Stimulated activated CD4-positive, alpha-beta T cell treated with anti-CD3 and anti-CD28 coated beads, Interleukin-15, amount 100 ng/mL, for 48 hours (primary cell): ENCODE measurements at regions not wholly inside any gene's neighbourhood (a gene's known extent, or its start where the extent isn't known, plus 50 kb on each side); places are given as distances from the start of the nearest gene placed in this dataset.

Source experiments
- DNase-seq, 2 donors: peaks; one replicate each; pipeline ENCODE4 v3.0.0-alpha.2; 2020; ENCODE audit warnings: low read depth in 2 of 2

DNA sequence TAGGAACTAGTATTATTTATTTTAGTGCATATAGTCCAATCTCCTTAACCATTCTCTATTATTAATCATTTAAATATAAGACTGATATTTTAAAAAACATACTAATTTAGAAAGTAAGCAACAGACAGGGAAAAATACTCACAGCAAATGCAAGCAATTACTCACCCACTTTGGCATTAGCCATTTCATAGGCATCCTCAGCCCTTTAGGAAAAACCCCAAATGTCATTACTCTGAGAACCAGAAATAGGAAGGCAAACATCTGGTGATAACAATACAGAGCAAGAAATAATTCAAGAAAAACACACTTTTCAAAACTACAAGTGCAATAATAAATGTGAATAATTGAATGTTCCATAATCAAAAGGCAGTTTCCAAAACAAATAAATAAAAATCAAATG, 545.1 kb downstream of the PLPP3 start:
- DNase-seq = no peak

GRCh38 chr1:56033321-56034037, 545.9 kb downstream of the PLPP3 start:
- DNase-seq = no peak

- no peak for DNase-seq
Measured at GRCh38 chr1:56032096-56032676, 547.2 kb downstream of the PLPP3 start.

- DNase-seq = no peak
Measured at GRCh38 chr1:56031001-56031400, 548.4 kb downstream of the PLPP3 start.

DNA sequence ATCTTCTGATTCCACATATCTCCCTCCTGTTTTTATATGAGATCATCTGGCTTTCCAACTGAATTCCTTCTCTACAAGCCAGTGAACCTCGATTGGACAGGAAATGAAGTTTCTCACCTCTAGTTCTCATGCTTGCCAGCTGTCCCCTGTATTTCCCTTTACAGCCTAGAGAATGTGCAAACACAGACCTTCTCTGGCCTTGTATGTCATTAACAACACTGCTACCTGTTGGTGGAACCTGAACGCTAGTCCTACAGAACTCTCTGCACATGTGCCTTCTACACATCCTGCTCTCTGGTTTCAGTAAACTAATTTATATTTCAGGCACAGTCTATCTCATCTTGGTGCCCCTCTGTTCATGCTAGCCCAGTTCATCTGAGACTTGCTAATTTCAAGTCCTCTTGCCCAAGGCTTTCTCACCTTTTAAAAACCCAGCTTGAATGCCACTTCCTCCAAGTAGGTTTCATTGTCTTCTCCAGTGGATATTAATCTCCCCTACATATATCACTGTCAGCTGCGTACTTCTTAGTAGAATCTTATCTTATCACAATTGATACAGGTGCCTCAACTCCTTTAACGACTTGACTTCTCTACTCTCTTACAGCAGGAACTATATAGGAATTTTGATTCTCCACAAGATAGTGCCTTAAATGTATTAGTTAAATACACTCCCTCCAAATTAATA, 549.9 kb downstream of the PLPP3 start:
- no peak for DNase-seq

- DNase-seq = no peak
Measured at GRCh38 chr1:56028911-56029310, 550.5 kb downstream of the PLPP3 start.

GRCh38 chr1:56028244-56028643, 551.1 kb downstream of the PLPP3 start:
- DNase-seq = no peak

- no peak for DNase-seq
Measured at GRCh38 chr1:56025942-56026341, 553.4 kb downstream of the PLPP3 start.

GRCh38 chr1:56024155-56024554, 555.2 kb downstream of the PLPP3 start:
- no peak for DNase-seq

- no peak for DNase-seq
Measured at GRCh38 chr1:56019922-56020321, 559.4 kb downstream of the PLPP3 start.

GRCh38 chr1:56019472-56019871, 559.9 kb downstream of the PLPP3 start:
- no peak for DNase-seq

DNA sequence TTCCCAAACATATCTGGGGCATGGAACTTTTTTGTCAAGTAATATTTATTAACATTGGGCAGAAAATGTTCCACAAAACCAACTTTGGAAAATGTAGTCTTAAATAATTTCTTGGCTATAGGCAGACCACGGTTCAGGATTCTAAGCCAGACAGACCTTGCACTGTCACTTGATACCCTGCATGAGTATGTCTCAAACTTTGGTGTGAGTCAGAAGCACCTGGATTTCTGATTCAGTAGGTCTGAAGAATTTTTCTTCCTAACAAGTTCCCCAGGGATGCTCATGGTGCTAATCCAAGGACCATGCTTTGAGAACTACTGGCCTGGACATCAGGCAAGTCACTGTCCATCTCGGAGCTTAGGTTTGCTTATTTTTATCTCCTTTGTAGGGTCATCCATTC, 562.0 kb downstream of the PLPP3 start:
- DNase-seq = no peak

DNA sequence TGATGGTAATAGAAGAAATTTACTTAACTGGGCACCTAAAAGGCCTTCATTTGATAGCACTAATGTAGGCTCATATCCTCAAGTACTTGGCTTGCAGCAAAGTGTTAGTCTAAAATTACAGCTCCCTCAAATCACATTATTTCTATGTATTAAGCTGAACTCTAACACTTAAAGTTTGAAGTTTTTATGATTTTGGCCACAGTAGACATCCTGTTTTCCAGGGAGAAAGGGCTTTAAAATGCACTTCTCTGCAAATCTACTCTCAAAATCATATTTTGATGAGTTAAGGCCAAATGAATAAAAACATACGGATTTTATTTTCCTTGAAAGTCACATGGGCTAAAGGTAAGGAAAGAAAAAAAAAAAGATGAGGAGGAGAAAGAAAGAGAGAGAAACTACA, 575.5 kb downstream of the PLPP3 start:
- no peak for DNase-seq

- DNase-seq = no peak
Measured at GRCh38 chr1:56002231-56002630, 577.1 kb downstream of the PLPP3 start.

DNA sequence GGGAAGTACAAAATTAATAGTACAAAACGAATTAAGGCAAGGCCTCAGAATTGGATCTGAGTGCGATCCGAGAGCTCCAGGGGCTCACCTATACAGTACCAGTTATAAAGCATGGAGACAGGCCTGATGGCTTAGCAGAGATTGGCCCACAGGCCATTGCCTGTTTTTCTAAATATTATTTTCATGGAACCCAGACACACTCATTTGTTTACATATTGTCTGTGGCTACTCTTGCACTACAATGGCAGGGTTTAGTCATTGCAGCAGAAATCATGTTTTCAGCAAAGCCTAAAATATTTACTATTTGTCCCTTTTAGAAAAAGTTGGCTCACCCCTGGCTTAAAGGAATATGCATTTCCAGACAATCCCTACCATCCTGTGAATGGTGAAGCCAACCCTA, 578.9 kb downstream of the PLPP3 start:
- no peak for DNase-seq

DNA sequence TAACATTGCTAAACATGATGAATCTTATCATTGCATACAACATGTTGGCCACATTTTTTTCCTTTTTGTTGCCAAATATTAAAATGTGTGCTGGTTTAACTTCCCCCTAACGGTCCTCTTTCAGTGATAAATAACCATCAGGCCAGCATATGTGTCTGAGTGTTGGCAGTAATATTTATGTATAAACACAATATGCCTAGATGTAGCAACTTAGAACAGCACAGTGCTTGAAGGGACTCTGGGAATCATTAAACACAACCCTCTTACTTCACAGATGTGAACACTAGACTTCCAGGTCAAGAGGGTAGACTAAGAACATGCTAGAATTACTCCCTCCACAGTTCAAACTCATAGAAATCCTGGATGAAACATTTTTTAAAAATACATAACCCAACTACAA, 581.8 kb downstream of the PLPP3 start:
- DNase-seq = no peak

- DNase-seq = no peak
Measured at GRCh38 chr1:55993646-55994318, 585.6 kb downstream of the PLPP3 start.

GRCh38 chr1:55990007-55990406, 589.4 kb downstream of the PLPP3 start:
- no peak for DNase-seq

DNA sequence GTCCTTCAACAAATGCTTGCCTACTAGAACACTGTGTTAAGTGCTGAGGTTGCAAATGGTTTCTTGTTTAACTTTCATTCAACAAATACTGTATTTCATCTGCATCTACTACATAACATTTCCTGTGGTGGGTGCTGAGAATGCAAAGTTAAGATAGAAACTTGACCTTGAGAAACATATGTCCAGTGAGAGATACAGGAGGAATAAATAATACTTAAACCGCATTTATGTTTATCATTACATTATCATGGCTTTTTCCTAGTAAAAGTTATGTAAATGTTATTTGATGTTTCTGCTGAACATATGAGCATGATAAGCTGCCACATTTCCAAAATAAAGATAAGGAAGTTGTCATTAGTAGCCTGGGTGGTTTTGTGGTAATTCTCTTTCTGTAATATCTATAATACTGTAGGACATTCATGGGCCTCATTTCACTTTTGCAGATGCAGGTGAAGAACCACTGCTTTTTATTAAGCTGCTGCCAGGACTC, 590.4 kb downstream of the PLPP3 start:
- no peak for DNase-seq

DNA sequence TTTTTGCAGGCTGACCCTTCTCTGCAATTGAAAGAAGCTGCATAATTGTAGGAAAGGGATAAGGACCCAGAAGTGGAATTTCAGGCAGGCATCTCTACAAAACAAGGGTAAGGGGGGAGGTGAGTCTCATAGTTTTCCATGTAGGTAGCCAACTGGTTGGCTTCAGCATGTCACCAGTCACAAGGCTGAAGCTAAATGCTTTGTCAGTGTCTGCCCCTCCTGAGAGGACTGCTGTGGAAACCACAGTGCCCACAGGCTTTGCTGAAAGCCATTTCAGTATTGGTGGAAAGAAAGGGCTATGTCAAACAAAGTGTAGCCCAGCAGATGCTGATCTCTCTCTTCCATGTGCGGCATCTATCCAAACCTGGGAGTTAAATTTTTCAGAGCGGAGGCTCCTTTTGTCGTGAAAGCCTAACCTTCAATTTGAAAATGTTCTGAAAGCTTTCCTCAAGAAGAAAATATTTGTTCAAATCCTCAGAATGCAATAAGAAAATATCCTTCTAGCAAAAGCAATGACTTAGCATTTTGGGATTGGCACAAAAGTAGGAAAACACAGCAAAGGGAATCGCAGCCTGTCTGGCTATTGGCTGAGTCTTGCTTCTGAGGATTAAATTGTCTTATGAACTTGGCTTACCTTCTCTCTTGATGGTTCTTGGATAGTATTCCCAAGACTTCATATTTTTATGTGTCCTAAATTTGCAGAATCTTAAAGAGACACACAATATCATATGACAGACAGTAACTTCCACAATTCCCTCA, 591.7 kb downstream of the PLPP3 start:
- DNase-seq = no peak

DNA sequence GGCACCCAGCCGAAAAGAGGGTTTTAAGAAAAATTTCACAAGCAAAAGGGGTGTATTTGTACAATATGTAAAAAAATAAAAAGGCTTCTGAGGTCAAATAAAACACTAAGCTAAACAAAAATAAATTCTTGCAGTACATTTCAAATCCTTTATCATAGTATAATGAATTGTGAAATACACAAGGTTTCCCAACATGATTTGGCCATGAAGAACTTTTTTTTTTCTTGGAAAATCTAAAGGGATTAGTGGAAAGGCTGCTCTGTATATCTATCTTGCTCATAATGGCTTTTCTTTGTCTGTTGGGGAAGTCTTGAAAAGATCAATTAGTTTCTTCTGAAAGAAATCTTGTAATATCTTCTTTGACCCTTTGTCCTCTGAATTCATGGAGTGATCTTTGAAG, 593.4 kb downstream of the PLPP3 start:
- no peak for DNase-seq
